Brain microvascular endothelial cell (primary cell): ENCODE measurements at regions not wholly inside any gene's neighbourhood (a gene's known extent, or its start where the extent isn't known, plus 50 kb on each side); places are given as distances from the start of the nearest gene placed in this dataset.

Source experiments
- DNase-seq: peaks from one replicate; pipeline ENCODE4 v3.0.0-alpha.2; 2020
- H3K27ac ChIP-seq: fragments of 250-450 bp; sonication (Bioruptor Pico); 2 replicates; pipeline ENCODE4 v1.5.1; 2020; ENCODE audit warnings: mild to moderate bottlenecking, moderate library complexity
- H3K27me3 ChIP-seq: fragments of 250-450 bp; sonication (Bioruptor Pico); replicated peaks from 2 replicates; pipeline ENCODE4 v1.5.1; 2020; ENCODE audit warnings: mild to moderate bottlenecking
- H3K36me3 ChIP-seq: fragments of 250-450 bp; sonication (Bioruptor Pico); replicated peaks from 2 replicates; pipeline ENCODE4 v1.5.1; 2020; ENCODE audit warnings: mild to moderate bottlenecking
- H3K4me3 ChIP-seq: 2 replicates; pipeline ENCODE4 v1.5.1; 2011; ENCODE audit warnings: low read depth, mild to moderate bottlenecking, control low read depth, low read length, moderate library complexity
- in situ Hi-C: cut with HindIII; loops from 2 replicates; pipeline ENCODE4 v1.10.0; 2017; ENCODE audit warnings: low sequenced_read_pairs, low pct_ligation_motif_present
- TF ChIP-seq, protein P1 (sequence below): IDR thresholded peaks from 2 replicates; pipeline ENCODE4 v1.5.1; 2011; ENCODE audit warnings: low read depth, mild to moderate bottlenecking, moderate library complexity, low read length, control low read depth, inconsistent platforms; ENCODE audit errors: missing control alignments

GRCh38 chr5:14017904-14018303 is 73.4 kb upstream of the DNAH5 start:
- H3K36me3 ChIP-seq = no peaks in the 10 kb centered on the region
- no peak for DNase-seq
- no peak overlapping the region for H3K4me3 ChIP-seq
- in situ Hi-C loops = loop anchor here (25.0 kb wide), 1 partner anchor 319 kb away; no protein-coding TSS in a partner anchor
- H3K27me3 ChIP-seq = no peaks in the 10 kb centered on the region
- TF ChIP-seq, protein P1, sequence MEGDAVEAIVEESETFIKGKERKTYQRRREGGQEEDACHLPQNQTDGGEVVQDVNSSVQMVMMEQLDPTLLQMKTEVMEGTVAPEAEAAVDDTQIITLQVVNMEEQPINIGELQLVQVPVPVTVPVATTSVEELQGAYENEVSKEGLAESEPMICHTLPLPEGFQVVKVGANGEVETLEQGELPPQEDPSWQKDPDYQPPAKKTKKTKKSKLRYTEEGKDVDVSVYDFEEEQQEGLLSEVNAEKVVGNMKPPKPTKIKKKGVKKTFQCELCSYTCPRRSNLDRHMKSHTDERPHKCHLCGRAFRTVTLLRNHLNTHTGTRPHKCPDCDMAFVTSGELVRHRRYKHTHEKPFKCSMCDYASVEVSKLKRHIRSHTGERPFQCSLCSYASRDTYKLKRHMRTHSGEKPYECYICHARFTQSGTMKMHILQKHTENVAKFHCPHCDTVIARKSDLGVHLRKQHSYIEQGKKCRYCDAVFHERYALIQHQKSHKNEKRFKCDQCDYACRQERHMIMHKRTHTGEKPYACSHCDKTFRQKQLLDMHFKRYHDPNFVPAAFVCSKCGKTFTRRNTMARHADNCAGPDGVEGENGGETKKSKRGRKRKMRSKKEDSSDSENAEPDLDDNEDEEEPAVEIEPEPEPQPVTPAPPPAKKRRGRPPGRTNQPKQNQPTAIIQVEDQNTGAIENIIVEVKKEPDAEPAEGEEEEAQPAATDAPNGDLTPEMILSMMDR = no peak
- H3K27ac ChIP-seq = no peak overlapping the region

GRCh38 chr5:14016549-14016948 is 72.1 kb upstream of the DNAH5 start:
- DNase-seq = no peak
- no peak overlapping the region for H3K4me3 ChIP-seq
- H3K27ac ChIP-seq = no peak overlapping the region
- no peaks in the 10 kb centered on the region for H3K27me3 ChIP-seq
- TF ChIP-seq, protein P1 = no peak
- no peaks in the 10 kb centered on the region for H3K36me3 ChIP-seq
- in situ Hi-C loops = loop anchor here (25.0 kb wide), 1 partner anchor 321 kb away; no protein-coding TSS in a partner anchor

DNA sequence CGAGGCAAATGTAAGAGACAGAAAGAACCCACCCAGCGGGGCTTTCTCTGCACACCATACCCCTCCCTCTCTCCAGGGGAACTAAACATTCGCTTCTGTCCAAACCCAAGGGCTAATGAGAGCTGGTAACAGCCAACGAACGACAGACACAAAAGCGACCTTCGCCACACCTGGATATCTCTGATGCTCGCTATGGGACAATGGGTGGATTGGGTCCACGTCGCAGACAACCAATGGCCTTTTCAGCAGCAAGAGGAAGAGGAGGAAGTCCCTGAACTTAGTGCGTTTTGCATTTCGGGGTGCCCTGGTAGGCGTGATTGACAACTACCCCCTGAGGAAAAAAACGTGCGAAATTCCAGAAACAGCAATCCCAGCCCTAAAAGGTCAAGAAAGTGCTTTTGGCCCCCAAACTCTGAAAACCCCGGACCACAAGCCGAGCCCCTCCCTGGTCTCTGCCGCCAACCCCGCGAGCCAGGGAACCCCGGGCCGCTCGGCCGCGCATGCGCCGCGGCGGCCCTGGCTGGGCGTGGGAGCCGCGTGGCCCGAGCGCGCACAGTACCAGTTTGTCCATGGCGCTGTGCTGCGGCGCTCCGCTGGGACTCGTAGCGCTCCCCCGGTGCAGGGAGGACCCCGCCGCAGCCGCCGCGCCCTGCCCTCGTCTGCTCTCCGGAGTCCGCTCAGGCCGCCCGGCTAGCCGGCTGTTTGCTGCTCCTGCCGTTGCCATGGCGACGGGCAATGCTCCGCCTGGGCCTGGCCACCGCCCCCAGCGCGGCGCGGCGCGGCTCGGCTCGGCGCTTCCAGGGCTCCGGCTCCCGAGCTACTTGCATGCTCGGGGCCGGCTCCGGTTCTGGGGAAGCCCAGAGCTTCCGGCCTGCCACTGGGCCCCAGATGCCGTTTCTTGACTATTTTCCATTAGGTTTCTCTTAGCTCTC is 66.9 kb upstream of the DNAH5 start:
- Histone ChIP-seq H3K4me3 (peak overlapping the region; percentile 81), H3K27ac (peak overlapping the region; percentile 89), H3K36me3 (no peaks in the 10 kb centered on the region), H3K27me3 (no peaks in the 10 kb centered on the region)
- TF ChIP-seq, protein P1 = no peak
- in situ Hi-C loops = loop anchor here (25.0 kb wide), 1 partner anchor 326 kb away; no protein-coding TSS in a partner anchor
- peak; percentile 87 for DNase-seq

DNA sequence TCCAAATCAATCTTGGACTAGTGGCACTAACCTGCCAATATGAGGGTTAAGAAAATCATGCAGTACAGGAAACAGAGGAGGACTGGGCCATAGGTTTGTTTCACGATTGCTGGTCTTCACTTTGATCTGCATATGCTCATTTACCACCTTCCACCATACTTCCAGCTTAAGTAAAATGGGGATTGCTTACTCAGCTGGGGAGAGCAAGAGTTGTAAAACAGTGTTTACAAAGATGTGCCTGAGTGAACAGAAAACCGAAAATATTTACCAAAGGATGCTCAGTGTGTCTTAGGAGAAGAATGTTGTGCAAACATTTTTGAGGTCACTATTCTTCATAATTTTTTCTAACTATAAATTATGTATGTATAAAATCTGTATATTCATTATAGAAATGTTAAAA is 65.1 kb upstream of the DNAH5 start:
- no peaks in the 10 kb centered on the region for H3K27me3 ChIP-seq
- TF ChIP-seq, protein P1 = no peak
- no peak overlapping the region for H3K27ac ChIP-seq
- no peaks in the 10 kb centered on the region for H3K36me3 ChIP-seq
- no peak for DNase-seq
- in situ Hi-C loops = loop anchor here (25.0 kb wide), 1 partner anchor 328 kb away; no protein-coding TSS in a partner anchor
- H3K4me3 ChIP-seq = no peak overlapping the region

- no peak overlapping the region for H3K4me3 ChIP-seq
- TF ChIP-seq, protein P1 = no peak
- DNase-seq = no peak
- in situ Hi-C loops = loop anchor here (25.0 kb wide), 1 partner anchor 328 kb away; no protein-coding TSS in a partner anchor
- no peaks in the 10 kb centered on the region for H3K36me3 ChIP-seq
- H3K27ac ChIP-seq = no peak overlapping the region
- no peaks in the 10 kb centered on the region for H3K27me3 ChIP-seq
These were observed 64.4 kb upstream of the DNAH5 start for GRCh38 chr5:14008819-14009311.
